Prostate gland (tissue), 2 donors: ENCODE measurements at regions not wholly inside any gene's neighbourhood (a gene's known extent, or its start where the extent isn't known, plus 50 kb on each side); places are given as distances from the start of the nearest gene placed in this dataset.

ENCODE experiments used
- CTCF ChIP-seq, 4 experiments: fragments of 200-600 bp in 2 of 4; fragments of 450-650 bp in 2 of 4; sonication (generic) in 2 of 4; IDR thresholded peaks; 1 replicate in 3 of 4; 2 replicates in 1 of 4; pipeline ENCODE4 v1.5.1; 2016 to 2019; ENCODE audit warnings: antibody characterized with exemption in 4 of 4, mild to moderate bottlenecking in 2 of 4, moderate library complexity in 2 of 4
- POLR2A ChIP-seq: fragments of 450-650 bp; IDR thresholded peaks from one replicate; pipeline ENCODE4 v1.6.1; 2016; ENCODE audit warnings: antibody characterized with exemption, mild to moderate bottlenecking
- POLR2AphosphoS5 ChIP-seq: sonication (generic); formaldehyde crosslinking; IDR thresholded peaks from one replicate; pipeline ENCODE4 v1.6.1; 2017; ENCODE audit warnings: antibody characterized with exemption

- TF ChIP-seq CTCF (IDR thresholded peaks at IDR 0.05) (no peak), POLR2A (no peak), POLR2AphosphoS5 (no peak)
These were observed 560.9 kb upstream of the PKDCC start for GRCh38 chr2:41486948-41487347.
